B cell (primary cell): ENCODE measurements at regions not wholly inside any gene's neighbourhood (a gene's known extent, or its start where the extent isn't known, plus 50 kb on each side); places are given as distances from the start of the nearest gene placed in this dataset.

Source experiments
- ATAC-seq: fragments of 200-7000 bp; cut with Tn5 transposase; one replicate; pipeline ENCODE4 v1.10.0; 2021; ENCODE audit warnings: low read depth, mild to moderate bottlenecking, moderate number of reproducible peaks, moderate library complexity
- CTCF ChIA-PET: fragments of 350-600 bp; sonication (Branson Sonifier 250); formaldehyde crosslinking; loops from one replicate; lab custom pipeline; 2021; ENCODE audit warnings: antibody characterized with exemption, inconsistent platforms; lab: Charles Lee
- POLR2A ChIA-PET: fragments of 350-600 bp; sonication (Branson Sonifier 250); formaldehyde crosslinking; loops from one replicate; lab custom pipeline; 2021; ENCODE audit warnings: antibody characterized with exemption; lab: Charles Lee
- DNase-seq: peaks from one replicate; pipeline ENCODE4 v3.0.0; 2013
- H2AFZ ChIP-seq: 2 replicates; pipeline ENCODE4 v1.6.1; 2012; ENCODE audit warnings: mild to moderate bottlenecking, low read depth, low read length; ENCODE audit not compliant: insufficient read depth, poor library complexity, severe bottlenecking
- H3K27ac ChIP-seq, 2 donors: 1 replicate in 1 of 2; 2 replicates in 1 of 2; pipeline ENCODE4 v1.5.1; 2012 to 2013; ENCODE audit warnings: low read length in 2 of 2, mild to moderate bottlenecking in 2 of 2, moderate library complexity in 1 of 2
- H3K27me3 ChIP-seq, 4 experiments: fragments of 200-600 bp in 1 of 4; sonication (generic) in 1 of 4; replicated peaks in 1 of 4; 1 replicate in 2 of 4; 2 replicates in 2 of 4; pipeline versions ENCODE4 v1.6.1 to v1.7.0; 2013 to 2016; ENCODE audit warnings: low read length in 3 of 4, mild to moderate bottlenecking in 2 of 4, mixed read lengths in 1 of 4, moderate library complexity in 1 of 4; ENCODE audit not compliant: insufficient read depth in 4 of 4, control insufficient read depth in 3 of 4; ENCODE audit errors: control extremely low read depth in 1 of 4
- H3K36me3 ChIP-seq, 2 experiments: replicated peaks in 1 of 2; 1 replicate in 1 of 2; 2 replicates in 1 of 2; pipeline versions ENCODE4 v1.6.1 to v1.7.1; 2013; ENCODE audit warnings: low read length in 1 of 2; ENCODE audit not compliant: insufficient read depth in 2 of 2, control insufficient read depth in 1 of 2; ENCODE audit errors: control extremely low read depth in 1 of 2, extremely low read depth in 1 of 2
- H3K4me1 ChIP-seq, 2 donors: fragments of 200-600 bp in 1 of 2; sonication (generic) in 1 of 2; 1 replicate in 1 of 2; 2 replicates in 1 of 2; pipeline versions ENCODE4 v1.5.1 to v1.6.1; 2013 to 2017; ENCODE audit warnings: low read length in 2 of 2; ENCODE audit not compliant: control insufficient read depth in 2 of 2, insufficient read depth in 2 of 2
- H3K4me2 ChIP-seq: replicated peaks from 2 replicates; pipeline ENCODE3; 2012; ENCODE audit warnings: mild to moderate bottlenecking, low read depth, low read length; ENCODE audit not compliant: poor library complexity, severe bottlenecking
- H3K4me3 ChIP-seq, 5 experiments: fragments of 200-600 bp in 1 of 5; sonication (generic) in 1 of 5; 1 replicate in 3 of 5; 2 replicates in 2 of 5; pipeline versions ENCODE4 v1.5.1 to v1.7.0; 2011 to 2016; ENCODE audit warnings: low read length in 4 of 5, mild to moderate bottlenecking in 4 of 5, low read depth in 2 of 5, control low read depth in 1 of 5, moderate library complexity in 1 of 5; ENCODE audit not compliant: insufficient read depth in 1 of 5; ENCODE audit errors: control extremely low read depth in 1 of 5, extremely low read depth in 1 of 5
- H3K79me2 ChIP-seq: fragments of 200-600 bp; sonication (generic); one replicate; pipeline ENCODE4 v1.6.0; 2016; ENCODE audit warnings: low read length; ENCODE audit not compliant: control insufficient read depth, insufficient read depth
- H3K9ac ChIP-seq: fragments of 200-600 bp; sonication (generic); 2 replicates; pipeline ENCODE4 v1.6.1; 2017; ENCODE audit warnings: mild to moderate bottlenecking, low read length, moderate library complexity
- H3K9me3 ChIP-seq, 3 donors: one replicate each; pipeline versions ENCODE4 v1.6.1 to v1.7.1; 2013; ENCODE audit warnings: low read length in 2 of 3; ENCODE audit not compliant: control insufficient read depth in 2 of 3, insufficient read depth in 1 of 3; ENCODE audit errors: control extremely low read depth in 1 of 3
- H4K20me1 ChIP-seq: 2 replicates; pipeline ENCODE4 v1.6.0; 2012; ENCODE audit warnings: mild to moderate bottlenecking, low read length; ENCODE audit not compliant: insufficient read depth, control insufficient read depth, poor library complexity, severe bottlenecking
- H3K27ac Mint-ChIP-seq: one replicate; pipeline ENCODE4 v1.8.0; 2021; ENCODE audit warnings: mixed read lengths
- H3K27me3 Mint-ChIP-seq: one replicate; pipeline ENCODE4 v1.8.0; 2021; ENCODE audit warnings: mixed read lengths
- H3K4me1 Mint-ChIP-seq: one replicate; pipeline ENCODE4 v1.8.0; 2021; ENCODE audit warnings: mixed read lengths
- H3K4me3 Mint-ChIP-seq: one replicate; pipeline ENCODE4 v1.8.0; 2021; ENCODE audit warnings: mixed read lengths
- H3K9me3 Mint-ChIP-seq: one replicate; pipeline ENCODE4 v1.8.0; 2022; ENCODE audit warnings: mixed read lengths; ENCODE audit not compliant: insufficient read depth
- EZH2 ChIP-seq: IDR thresholded peaks from 2 replicates; pipeline ENCODE4 v1.6.1; 2012; ENCODE audit warnings: borderline replicate concordance, low read depth, mild to moderate bottlenecking, moderate library complexity, low read length; ENCODE audit not compliant: insufficient read depth, poor library complexity, severe bottlenecking
- whole genome bisulfite sequencing: methylation state at CpG from one replicate; pipeline ENCODE4 v1.1.5; 2013; ENCODE audit warnings: missing lambda C conversion rate; ENCODE audit not compliant: insufficient coverage; 5-methylcytosine and 5-hydroxymethylcytosine counted together
- intact Hi-C: fragments of 100-400 bp; cut with micrococcal nuclease; formaldehyde crosslinking; loops from one replicate; pipeline ENCODE4 v1.10.0; 2022
- TF ChIP-seq, protein P1 (sequence below): fragments of 200-600 bp; IDR thresholded peaks from one replicate; pipeline ENCODE4 v1.8.0; 2022; ENCODE audit warnings: antibody characterized with exemption, mild to moderate bottlenecking

DNA sequence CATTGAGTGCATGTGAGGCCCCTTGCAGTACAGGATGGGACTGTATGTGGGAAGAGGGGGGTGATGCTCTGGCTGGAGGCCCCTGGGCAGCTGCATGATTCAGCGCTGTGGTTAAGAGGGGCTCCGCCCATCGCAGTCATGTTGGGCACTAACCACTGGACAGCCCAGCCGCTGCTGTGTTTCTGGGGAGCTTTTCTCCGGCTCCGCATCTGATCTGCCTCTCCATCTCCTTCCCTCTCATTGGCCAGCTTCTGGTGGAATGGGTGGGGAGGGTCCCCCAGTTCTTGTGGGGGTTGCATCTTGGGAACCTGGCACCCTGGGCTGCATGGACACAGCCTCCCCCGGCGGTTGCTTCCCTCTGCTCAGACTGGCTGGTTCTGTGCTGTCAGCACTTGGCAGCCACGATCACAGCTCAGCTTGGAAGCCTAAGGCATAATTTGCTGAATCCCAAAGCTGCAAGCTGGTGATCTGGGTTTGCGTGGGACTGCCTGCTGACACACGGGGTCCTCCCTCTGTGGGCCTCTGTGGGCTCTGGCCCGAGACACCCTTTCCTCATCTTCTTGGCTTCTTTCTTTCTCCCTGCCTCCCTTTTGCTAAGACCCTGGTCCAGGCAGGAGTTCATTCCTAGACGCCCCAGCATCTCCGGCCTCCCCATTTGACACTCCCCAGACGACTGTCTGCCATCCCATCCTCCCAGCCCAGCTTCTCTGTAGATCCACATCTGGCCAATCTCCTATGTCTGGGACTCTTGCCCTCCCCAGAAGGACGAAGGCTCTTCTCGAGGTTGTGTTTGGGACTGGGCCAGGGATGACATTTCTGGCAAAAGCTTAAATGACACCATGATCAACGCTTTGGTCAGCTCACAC, 168.3 kb downstream of the SEC14L1 start:
- 92% methylated on average over 14 of the region's 18 CpGs for WGBS
- peaks cover 22 to 32% of the 10 kb centered on the region in 2 donors for H3K4me1 ChIP-seq
- H3K79me2 ChIP-seq: no peaks in the 10 kb centered on the region
- DNase-seq: no peak
- TF ChIP-seq, protein P1, sequence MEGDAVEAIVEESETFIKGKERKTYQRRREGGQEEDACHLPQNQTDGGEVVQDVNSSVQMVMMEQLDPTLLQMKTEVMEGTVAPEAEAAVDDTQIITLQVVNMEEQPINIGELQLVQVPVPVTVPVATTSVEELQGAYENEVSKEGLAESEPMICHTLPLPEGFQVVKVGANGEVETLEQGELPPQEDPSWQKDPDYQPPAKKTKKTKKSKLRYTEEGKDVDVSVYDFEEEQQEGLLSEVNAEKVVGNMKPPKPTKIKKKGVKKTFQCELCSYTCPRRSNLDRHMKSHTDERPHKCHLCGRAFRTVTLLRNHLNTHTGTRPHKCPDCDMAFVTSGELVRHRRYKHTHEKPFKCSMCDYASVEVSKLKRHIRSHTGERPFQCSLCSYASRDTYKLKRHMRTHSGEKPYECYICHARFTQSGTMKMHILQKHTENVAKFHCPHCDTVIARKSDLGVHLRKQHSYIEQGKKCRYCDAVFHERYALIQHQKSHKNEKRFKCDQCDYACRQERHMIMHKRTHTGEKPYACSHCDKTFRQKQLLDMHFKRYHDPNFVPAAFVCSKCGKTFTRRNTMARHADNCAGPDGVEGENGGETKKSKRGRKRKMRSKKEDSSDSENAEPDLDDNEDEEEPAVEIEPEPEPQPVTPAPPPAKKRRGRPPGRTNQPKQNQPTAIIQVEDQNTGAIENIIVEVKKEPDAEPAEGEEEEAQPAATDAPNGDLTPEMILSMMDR: no peak
- no peak for TF ChIP-seq EZH2
- POLR2A ChIA-PET: no interaction called here
- H3K4me3 Mint-ChIP-seq: no peak overlapping the region
- H3K9me3 Mint-ChIP-seq: no peaks in the 10 kb centered on the region
- no peak overlapping the region for H3K4me2 ChIP-seq
- H3K27ac ChIP-seq: no peak overlapping the region
- no peaks in the 10 kb centered on the region for H3K27me3 ChIP-seq
- H3K36me3 ChIP-seq: no peaks in the 10 kb centered on the region
- no peaks in the 10 kb centered on the region for H4K20me1 ChIP-seq
- no peak overlapping the region for H2AFZ ChIP-seq
- ATAC-seq: no peak
- H3K4me1 Mint-ChIP-seq: peaks cover 25% of the 10 kb centered on the region
- H3K27me3 Mint-ChIP-seq: no peaks in the 10 kb centered on the region
- H3K9me3 ChIP-seq: no peaks in the 10 kb centered on the region
- no peak overlapping the region for H3K9ac ChIP-seq
- H3K27ac Mint-ChIP-seq: no peak overlapping the region
- intact Hi-C loops: no loop called here
- CTCF ChIA-PET: interaction anchor here (0.6 to 1.3 kb wide), 2 partner anchors 13 to 48 kb away, joined by 3 read pairs; no protein-coding TSS in a partner anchor
- no peak overlapping the region for H3K4me3 ChIP-seq

- CTCF ChIA-PET: no interaction called here
- no peak overlapping the region for H2AFZ ChIP-seq
- H3K4me3 Mint-ChIP-seq: no peak overlapping the region
- no peak overlapping the region for H3K4me3 ChIP-seq
- no peaks in the 10 kb centered on the region for H3K9me3 ChIP-seq
- no peak overlapping the region for H3K9ac ChIP-seq
- H4K20me1 ChIP-seq: no peaks in the 10 kb centered on the region
- peaks cover 17 to 25% of the 10 kb centered on the region in 2 donors for H3K4me1 ChIP-seq
- TF ChIP-seq, protein P1: no peak
- no peak for TF ChIP-seq EZH2
- no peak overlapping the region for H3K27ac Mint-ChIP-seq
- H3K27me3 ChIP-seq: no peaks in the 10 kb centered on the region
- POLR2A ChIA-PET: no interaction called here
- no peaks in the 10 kb centered on the region for H3K36me3 ChIP-seq
- 91% methylated on average over 19 of the region's 19 CpGs for WGBS
- ATAC-seq: no peak
- DNase-seq: no peak
- H3K27ac ChIP-seq: no peak overlapping the region
- peaks cover 21% of the 10 kb centered on the region for H3K4me1 Mint-ChIP-seq
- H3K27me3 Mint-ChIP-seq: no peaks in the 10 kb centered on the region
- no peaks in the 10 kb centered on the region for H3K9me3 Mint-ChIP-seq
- intact Hi-C loops: no loop called here
- H3K4me2 ChIP-seq: no peak overlapping the region
- H3K79me2 ChIP-seq: no peaks in the 10 kb centered on the region
Measured at GRCh38 chr17:77310336-77310735, 169.6 kb downstream of the SEC14L1 start.
